ENCODE measurements at regions not wholly inside any gene's neighbourhood (a gene's known extent, or its start where the extent isn't known, plus 50 kb on each side); places are given as distances from the start of the nearest gene placed in this dataset.

GRCh38 chrX:38992441-38993096 is 191.3 kb downstream of the MID1IP1 start:
- TF ChIP-seq, protein P1, sequence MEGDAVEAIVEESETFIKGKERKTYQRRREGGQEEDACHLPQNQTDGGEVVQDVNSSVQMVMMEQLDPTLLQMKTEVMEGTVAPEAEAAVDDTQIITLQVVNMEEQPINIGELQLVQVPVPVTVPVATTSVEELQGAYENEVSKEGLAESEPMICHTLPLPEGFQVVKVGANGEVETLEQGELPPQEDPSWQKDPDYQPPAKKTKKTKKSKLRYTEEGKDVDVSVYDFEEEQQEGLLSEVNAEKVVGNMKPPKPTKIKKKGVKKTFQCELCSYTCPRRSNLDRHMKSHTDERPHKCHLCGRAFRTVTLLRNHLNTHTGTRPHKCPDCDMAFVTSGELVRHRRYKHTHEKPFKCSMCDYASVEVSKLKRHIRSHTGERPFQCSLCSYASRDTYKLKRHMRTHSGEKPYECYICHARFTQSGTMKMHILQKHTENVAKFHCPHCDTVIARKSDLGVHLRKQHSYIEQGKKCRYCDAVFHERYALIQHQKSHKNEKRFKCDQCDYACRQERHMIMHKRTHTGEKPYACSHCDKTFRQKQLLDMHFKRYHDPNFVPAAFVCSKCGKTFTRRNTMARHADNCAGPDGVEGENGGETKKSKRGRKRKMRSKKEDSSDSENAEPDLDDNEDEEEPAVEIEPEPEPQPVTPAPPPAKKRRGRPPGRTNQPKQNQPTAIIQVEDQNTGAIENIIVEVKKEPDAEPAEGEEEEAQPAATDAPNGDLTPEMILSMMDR (IDR thresholded peaks at IDR 0.05; ENCODE audit: low read depth, low read length, poor library complexity, severe bottlenecking) = no peak
- no peak for TF ChIP-seq EZH2phosphoT487 (IDR thresholded peaks at IDR 0.05; ENCODE audit: borderline replicate concordance, low read length)

Data from DOHH2 (cell line).